H1 (cell line): ENCODE measurements at regions not wholly inside any gene's neighbourhood (a gene's known extent, or its start where the extent isn't known, plus 50 kb on each side); places are given as distances from the start of the nearest gene placed in this dataset.
A peak's percentile ranks its signal among the peaks of the same experiment; 100 is the strongest.

Experiments
- CTCF ChIA-PET: fragments of 300-600 bp; sonication (Branson Sonifier 250); formaldehyde crosslinking; loops from one replicate; lab custom pipeline; 2021; ENCODE audit not compliant: partially characterized antibody; lab: Charles Lee
- POLR2A ChIA-PET: fragments of 300-600 bp; sonication (Branson Sonifier 250); formaldehyde crosslinking; loops from one replicate; lab custom pipeline; 2021; ENCODE audit warnings: inconsistent platforms; ENCODE audit not compliant: partially characterized antibody; lab: Charles Lee
- DNase-seq, 2 experiments: peaks; one replicate each; pipeline versions ENCODE4 v3.0.0 to v3.0.0-alpha.2; 2010 to 2022; ENCODE audit warnings: low spot score in 2 of 2, low read depth in 1 of 2, mixed read lengths in 1 of 2
- FAIRE-seq: peaks from 2 replicates; lab custom pipeline; 2011; peaks lifted over from hg19 to GRCh38; lab: Jason Lieb, UNC
- H2AFZ ChIP-seq: 2 replicates; pipeline ENCODE4 v1.8.1; 2012; ENCODE audit warnings: low read length, inconsistent platforms
- H2AK5ac ChIP-seq: 2 replicates; pipeline ENCODE4 v1.6.1; 2013; ENCODE audit warnings: low read depth, low read length
- H2BK120ac ChIP-seq: replicated peaks from 2 replicates; pipeline ENCODE3; 2013; ENCODE audit warnings: low read depth, low read length, inconsistent platforms
- H2BK12ac ChIP-seq: 2 replicates; pipeline ENCODE4 v1.6.1; 2013; ENCODE audit warnings: low read depth, low read length
- H2BK15ac ChIP-seq: 2 replicates; pipeline ENCODE4 v1.6.1; 2013; ENCODE audit warnings: low read length
- H2BK20ac ChIP-seq: 2 replicates; pipeline ENCODE4 v1.6.1; 2013; ENCODE audit warnings: low read length
- H2BK5ac ChIP-seq: 2 replicates; pipeline ENCODE4 v1.6.1; 2013; ENCODE audit warnings: low read depth, low read length
- H3K14ac ChIP-seq: 2 replicates; pipeline ENCODE4 v1.6.1; 2013; ENCODE audit warnings: inconsistent platforms; ENCODE audit not compliant: insufficient read length
- H3K18ac ChIP-seq: 2 replicates; pipeline ENCODE4 v1.6.1; 2013; ENCODE audit warnings: low read length; ENCODE audit errors: extremely low read depth
- H3K23ac ChIP-seq: 2 replicates; pipeline ENCODE4 v1.6.1; 2013; ENCODE audit warnings: inconsistent platforms; ENCODE audit not compliant: insufficient read length
- H3K23me2 ChIP-seq: 2 replicates; pipeline ENCODE4 v1.6.1; 2013; ENCODE audit warnings: low read depth, low read length
- H3K27ac ChIP-seq: 2 replicates; pipeline ENCODE4 v1.6.1; 2011; ENCODE audit warnings: low read depth, low read length, inconsistent platforms
- H3K27me3 ChIP-seq, 4 experiments: replicated peaks in 1 of 4; 1 replicate in 1 of 4; 2 replicates in 3 of 4; pipeline versions ENCODE4 v1.6.1 to v1.8.1; 2011 to 2013; ENCODE audit warnings: low read length in 3 of 4, mild to moderate bottlenecking in 3 of 4, inconsistent platforms in 2 of 4, mixed read lengths in 2 of 4, moderate library complexity in 1 of 4; ENCODE audit not compliant: control insufficient read depth in 3 of 4, insufficient read depth in 3 of 4; ENCODE audit errors: extremely low read depth in 1 of 4
- H3K36me3 ChIP-seq, 4 experiments: 2 replicates each; pipeline versions ENCODE4 v1.6.1 to v1.8.1; 2011 to 2013; ENCODE audit warnings: mild to moderate bottlenecking in 4 of 4, low read length in 3 of 4, moderate library complexity in 2 of 4, control low read depth in 1 of 4, inconsistent platforms in 1 of 4; ENCODE audit not compliant: insufficient read depth in 4 of 4, control insufficient read depth in 2 of 4
- H3K4ac ChIP-seq: replicated peaks from 2 replicates; pipeline ENCODE3; 2013; ENCODE audit warnings: low read length, low read depth, mixed read lengths, inconsistent platforms; ENCODE audit not compliant: insufficient read length
- H3K4me1 ChIP-seq, 4 experiments: replicated peaks in 1 of 4; 1 replicate in 1 of 4; 2 replicates in 3 of 4; pipeline versions ENCODE4 v1.6.1 to v1.8.1; 2011 to 2013; ENCODE audit warnings: low read length in 3 of 4, inconsistent platforms in 2 of 4, mixed read lengths in 1 of 4; ENCODE audit not compliant: insufficient read depth in 4 of 4, control insufficient read depth in 3 of 4
- H3K4me2 ChIP-seq, 2 experiments: 2 replicates each; pipeline versions ENCODE4 v1.6.1 to v1.8.1; 2011 to 2013; ENCODE audit warnings: low read depth in 2 of 2, low read length in 2 of 2, control low read depth in 1 of 2, inconsistent platforms in 1 of 2, mild to moderate bottlenecking in 1 of 2; ENCODE audit not compliant: insufficient read depth in 1 of 2
- H3K4me3 ChIP-seq, 4 experiments: fragments of 200-600, 300-600 bp in 1 of 4; sonication (generic), shearing (Covaris generic), sonication (Bioruptor Twin) in 1 of 4; 2 replicates each; pipeline versions ENCODE4 v1.5.1 to v1.8.1; 2011 to 2016; ENCODE audit warnings: low read length in 4 of 4, low read depth in 3 of 4, control low read depth in 2 of 4, inconsistent platforms in 2 of 4, mild to moderate bottlenecking in 2 of 4, mixed read lengths in 1 of 4, moderate library complexity in 1 of 4; ENCODE audit not compliant: insufficient read depth in 2 of 4; ENCODE audit errors: extremely low read depth in 1 of 4
- H3K56ac ChIP-seq: replicated peaks from 2 replicates; pipeline ENCODE3; 2013; ENCODE audit warnings: low read depth, mild to moderate bottlenecking, mixed read lengths, low read length, inconsistent platforms; ENCODE audit not compliant: insufficient read length
- H3K79me1 ChIP-seq: 2 replicates; pipeline ENCODE4 v1.6.1; 2013; ENCODE audit warnings: low read depth, low read length, control low read depth
- H3K79me2 ChIP-seq, 2 experiments: 2 replicates each; pipeline versions ENCODE4 v1.6.1 to v1.8.1; 2012 to 2013; ENCODE audit warnings: low read length in 2 of 2, mild to moderate bottlenecking in 2 of 2, inconsistent platforms in 1 of 2; ENCODE audit not compliant: insufficient read depth in 2 of 2, control insufficient read depth in 1 of 2
- H3K9ac ChIP-seq, 4 experiments: replicated peaks in 1 of 4; 1 replicate in 1 of 4; 2 replicates in 3 of 4; pipeline versions ENCODE4 v1.6.1 to v1.8.1; 2011 to 2013; ENCODE audit warnings: low read depth in 3 of 4, low read length in 3 of 4, control low read depth in 2 of 4, mild to moderate bottlenecking in 2 of 4, moderate library complexity in 2 of 4, inconsistent platforms in 1 of 4; ENCODE audit errors: extremely low read depth in 1 of 4
- H3K9me3 ChIP-seq, 2 experiments: 2 replicates each; pipeline versions ENCODE4 v1.6.1 to v1.8.1; 2012 to 2013; ENCODE audit warnings: mild to moderate bottlenecking in 2 of 2, moderate library complexity in 2 of 2, control low read depth in 1 of 2, inconsistent platforms in 1 of 2, low read depth in 1 of 2, low read length in 1 of 2, mixed read lengths in 1 of 2; ENCODE audit not compliant: insufficient read depth in 2 of 2
- H4K20me1 ChIP-seq, 2 experiments: replicated peaks in 1 of 2; 2 replicates each; pipeline versions ENCODE3 to v1.8.1; 2011 to 2013; ENCODE audit warnings: inconsistent platforms in 2 of 2, low read length in 2 of 2, mild to moderate bottlenecking in 1 of 2; ENCODE audit not compliant: insufficient read depth in 2 of 2, control insufficient read depth in 1 of 2
- H4K5ac ChIP-seq: 2 replicates; pipeline ENCODE4 v1.6.1; 2013; ENCODE audit warnings: low read length, low read depth, mixed read lengths, inconsistent platforms; ENCODE audit not compliant: insufficient read length
- H4K8ac ChIP-seq: 2 replicates; pipeline ENCODE4 v1.8.0; 2013; ENCODE audit warnings: mild to moderate bottlenecking, moderate library complexity, low read length, inconsistent platforms; ENCODE audit not compliant: insufficient read depth; ENCODE audit errors: extremely low read depth
- H4K91ac ChIP-seq: replicated peaks from 2 replicates; pipeline ENCODE3; 2013; ENCODE audit warnings: low read length, mixed read lengths, inconsistent platforms; ENCODE audit not compliant: insufficient read length
- CEBPB ChIP-seq: IDR thresholded peaks from 2 replicates; pipeline ENCODE4 v1.6.1; 2012; ENCODE audit warnings: low read depth, low read length
- CTBP2 ChIP-seq: IDR thresholded peaks from 2 replicates; pipeline ENCODE4 v1.7.0; 2011; ENCODE audit warnings: borderline replicate concordance, mild to moderate bottlenecking, moderate library complexity, mixed read lengths, low read length; ENCODE audit not compliant: insufficient read depth, insufficient read length
- TEAD4 ChIP-seq: IDR thresholded peaks from 2 replicates; pipeline ENCODE4 v1.6.1; 2012; ENCODE audit warnings: low read depth, low read length, inconsistent platforms, mixed read lengths
- WGBS, 2 experiments: shearing (Covaris generic) in 1 of 2; methylation state at CpG; one replicate each; pipeline versions ENCODE4 v1.1.6 to v1.1.7; 2013 to 2015; ENCODE audit warnings: low lambda C conversion rate in 2 of 2, mixed read lengths in 2 of 2, inconsistent platforms in 1 of 2, low coverage in 1 of 2, missing lambda C conversion rate in 1 of 2; ENCODE audit not compliant: insufficient replicate concordance in 2 of 2, insufficient coverage in 1 of 2, insufficient read length in 1 of 2; ENCODE audit errors: extremely low coverage in 1 of 2, missing lambda C conversion rate in 1 of 2; 5-methylcytosine and 5-hydroxymethylcytosine counted together

DNA sequence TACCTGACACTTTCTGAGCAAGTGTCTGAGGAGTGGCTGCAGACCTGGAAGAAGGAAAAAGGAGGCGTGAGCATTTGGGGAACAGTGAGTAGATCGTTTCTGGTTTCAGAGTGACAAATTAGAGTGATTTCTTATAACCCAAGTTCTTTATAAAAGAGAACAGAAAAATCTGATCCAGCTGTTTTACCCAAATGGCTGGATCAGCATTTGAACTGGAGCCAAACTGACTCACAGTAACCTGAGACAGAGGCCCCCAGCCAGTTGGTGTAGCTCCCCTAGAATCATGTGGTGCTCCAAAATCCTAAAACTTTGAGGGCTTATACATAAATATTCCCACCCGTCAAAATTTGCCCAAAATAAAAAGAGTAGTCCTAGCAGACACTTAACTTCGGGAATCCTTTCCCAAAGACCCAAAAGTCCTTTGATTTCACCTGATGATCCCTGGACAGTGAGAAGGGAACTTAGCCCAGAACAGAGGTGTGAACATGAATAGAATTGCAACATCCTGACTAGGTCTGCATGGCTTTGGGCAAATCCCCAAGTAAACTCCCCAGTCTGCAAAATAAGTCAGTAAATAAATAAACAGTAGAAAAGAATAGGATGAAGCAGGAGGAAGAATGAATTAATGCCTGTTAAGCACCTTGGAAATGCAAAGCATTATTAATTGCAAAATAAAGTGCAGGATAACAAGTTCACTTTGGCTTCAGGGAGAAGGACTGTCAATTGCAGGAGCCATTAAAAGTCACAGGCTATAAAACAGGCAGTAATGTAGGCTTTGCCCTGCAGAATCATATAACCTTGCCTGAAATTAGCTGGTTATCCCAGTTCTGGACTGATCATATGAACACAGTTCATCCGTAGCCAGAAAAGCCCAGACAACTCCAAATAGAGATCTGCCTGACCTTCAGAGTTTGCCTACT, 262.0 kb upstream of the JARID2 start:
- Histone ChIP-seq H3K4me2 (no peak overlapping the region), H3K79me1 (peaks cover 12% of the 10 kb centered on the region), H2BK12ac (no peak overlapping the region), H3K23me2 (no peaks in the 10 kb centered on the region), H3K36me3 (peaks cover 0 to 43% (median 1%) of the 10 kb centered on the region in 4 experiments; a peak in 4 of 8 replicates), H3K18ac (no peak overlapping the region), H2BK15ac (no peak overlapping the region), H2AK5ac (no peak overlapping the region), H3K9me3 (no peaks in the 10 kb centered on the region), H3K23ac (no peak overlapping the region), H3K27ac (no peak overlapping the region), H2AFZ (no peak overlapping the region), H3K56ac (no peak overlapping the region), H4K20me1 (no peaks in the 10 kb centered on the region), H3K9ac (no peak overlapping the region), H3K27me3 (no peaks in the 10 kb centered on the region), H3K4ac (no peak overlapping the region), H2BK5ac (no peak overlapping the region), H2BK20ac (no peak overlapping the region), H4K91ac (no peak overlapping the region), H2BK120ac (no peak overlapping the region)
- ChIA-PET CTCF (interaction anchor here (0.9 to 1.0 kb wide), 2 partner anchors 22 to 211 kb away, joined by 3 read pairs; no protein-coding TSS in a partner anchor), POLR2A (interaction anchor here (1.5 kb wide), 1 partner anchor 9 kb away, joined by 3 read pairs; no protein-coding TSS in a partner anchor)
- DNase-seq, result no peak
- WGBS, 2 experiments, result 81% methylated on average over 4 of the region's 5 CpGs; no CpG with 5 or more reads in 1 of the 2 experiments
- no peak for TF ChIP-seq TEAD4
- 0 out of 2 replicates have a peak, but pooled peaks have one; percentile 5 for TF ChIP-seq CEBPB
- no peak for TF ChIP-seq CTBP2
- TF ChIP-seq, all 59 proteins: peak for 1
- no peak for FAIRE-seq
- peaks cover 0 to 4% of the 10 kb centered on the region in 2 experiments; a peak in 2 of 4 replicates for H3K79me2 ChIP-seq
- H3K4me3 ChIP-seq, result no peak overlapping the region
- H4K8ac ChIP-seq, result no peak overlapping the region
- H3K4me1 ChIP-seq, result peaks cover 0 to 6% (median 1%) of the 10 kb centered on the region in 4 experiments; a peak in 3 of 7 replicates
- H3K14ac ChIP-seq, result no peak overlapping the region
- H4K5ac ChIP-seq, result no peak overlapping the region
